ENCODE measurements at regions not wholly inside any gene's neighbourhood (a gene's known extent, or its start where the extent isn't known, plus 50 kb on each side); places are given as distances from the start of the nearest gene placed in this dataset.

DNA sequence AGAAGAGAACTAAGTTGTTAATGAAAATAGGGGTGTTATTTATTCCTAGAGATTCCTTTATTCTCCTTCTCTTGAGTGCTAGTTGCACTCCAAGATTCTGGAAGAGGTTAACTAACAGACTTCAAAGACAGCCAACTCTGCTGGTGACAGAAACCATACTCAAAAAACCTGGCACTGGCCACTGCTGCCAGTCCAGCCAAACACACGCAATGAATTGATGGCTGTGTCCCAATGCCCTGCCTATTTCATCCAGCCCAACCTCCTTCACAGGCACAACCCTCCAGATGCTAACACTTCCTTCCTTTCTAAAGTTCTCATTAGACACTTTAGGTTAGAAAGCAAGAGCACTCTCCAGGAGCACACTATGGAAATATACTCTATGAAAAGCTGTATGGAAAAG is 150.8 kb upstream of the C11orf58 start:
- TF ChIP-seq TCF7L2 (IDR thresholded peaks at IDR 0.05; ENCODE audit: borderline replicate concordance, low read depth, low read length) (no peak), ZNF292 (tag by site-specific recombination; IDR thresholded peaks at IDR 0.05; ENCODE audit: borderline replicate concordance, low read depth) (no peak), ZNF610 (tag by site-specific recombination; IDR thresholded peaks at IDR 0.05; ENCODE audit: borderline replicate concordance) (no peak), ZNF629 (tag by site-specific recombination; IDR thresholded peaks at IDR 0.05) (no peak), PBX3 (CRISPR knock-in tag; IDR thresholded peaks at IDR 0.05) (no peak), REST (tag by site-specific recombination; IDR thresholded peaks at IDR 0.05) (no peak), ZBTB11 (tag by site-specific recombination; conservative IDR thresholded peaks at IDR 0.05; ENCODE audit: low read depth) (no peak), ZNF664 (tag by site-specific recombination; IDR thresholded peaks at IDR 0.05) (no peak), ZBTB8A (tag by site-specific recombination; IDR thresholded peaks at IDR 0.05) (no peak), ZNF221 (tag by site-specific recombination; IDR thresholded peaks at IDR 0.05; ENCODE audit: borderline replicate concordance) (no peak), ZNF585B (tag by site-specific recombination; IDR thresholded peaks at IDR 0.05) (no peak)
- TF ChIP-seq, protein P1, sequence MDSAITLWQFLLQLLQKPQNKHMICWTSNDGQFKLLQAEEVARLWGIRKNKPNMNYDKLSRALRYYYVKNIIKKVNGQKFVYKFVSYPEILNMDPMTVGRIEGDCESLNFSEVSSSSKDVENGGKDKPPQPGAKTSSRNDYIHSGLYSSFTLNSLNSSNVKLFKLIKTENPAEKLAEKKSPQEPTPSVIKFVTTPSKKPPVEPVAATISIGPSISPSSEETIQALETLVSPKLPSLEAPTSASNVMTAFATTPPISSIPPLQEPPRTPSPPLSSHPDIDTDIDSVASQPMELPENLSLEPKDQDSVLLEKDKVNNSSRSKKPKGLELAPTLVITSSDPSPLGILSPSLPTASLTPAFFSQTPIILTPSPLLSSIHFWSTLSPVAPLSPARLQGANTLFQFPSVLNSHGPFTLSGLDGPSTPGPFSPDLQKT (IDR thresholded peaks at IDR 0.05; ENCODE audit: borderline replicate concordance, low read depth, low read length), result no peak
- TF ChIP-seq, protein P2, sequence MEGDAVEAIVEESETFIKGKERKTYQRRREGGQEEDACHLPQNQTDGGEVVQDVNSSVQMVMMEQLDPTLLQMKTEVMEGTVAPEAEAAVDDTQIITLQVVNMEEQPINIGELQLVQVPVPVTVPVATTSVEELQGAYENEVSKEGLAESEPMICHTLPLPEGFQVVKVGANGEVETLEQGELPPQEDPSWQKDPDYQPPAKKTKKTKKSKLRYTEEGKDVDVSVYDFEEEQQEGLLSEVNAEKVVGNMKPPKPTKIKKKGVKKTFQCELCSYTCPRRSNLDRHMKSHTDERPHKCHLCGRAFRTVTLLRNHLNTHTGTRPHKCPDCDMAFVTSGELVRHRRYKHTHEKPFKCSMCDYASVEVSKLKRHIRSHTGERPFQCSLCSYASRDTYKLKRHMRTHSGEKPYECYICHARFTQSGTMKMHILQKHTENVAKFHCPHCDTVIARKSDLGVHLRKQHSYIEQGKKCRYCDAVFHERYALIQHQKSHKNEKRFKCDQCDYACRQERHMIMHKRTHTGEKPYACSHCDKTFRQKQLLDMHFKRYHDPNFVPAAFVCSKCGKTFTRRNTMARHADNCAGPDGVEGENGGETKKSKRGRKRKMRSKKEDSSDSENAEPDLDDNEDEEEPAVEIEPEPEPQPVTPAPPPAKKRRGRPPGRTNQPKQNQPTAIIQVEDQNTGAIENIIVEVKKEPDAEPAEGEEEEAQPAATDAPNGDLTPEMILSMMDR (tag by site-specific recombination; IDR thresholded peaks at IDR 0.05), result no peak
